Coronary artery (tissue), 2 donors: ENCODE measurements at regions not wholly inside any gene's neighbourhood (a gene's known extent, or its start where the extent isn't known, plus 50 kb on each side); places are given as distances from the start of the nearest gene placed in this dataset.

Experiments used
- DNase-seq: peaks from one replicate; pipeline ENCODE4 v3.0.0-alpha.2; 2017; ENCODE audit warnings: low spot score
- H3K27ac ChIP-seq, 2 donors: fragments of 200-600 bp; sonication (generic); one replicate each; pipeline ENCODE4 v1.5.1; 2016 to 2019
- H3K4me3 ChIP-seq: fragments of 200-600 bp; sonication (generic); 2 replicates; pipeline ENCODE4 v1.5.1; 2016; ENCODE audit warnings: mild to moderate bottlenecking, moderate library complexity
- CTCF ChIP-seq: fragments of 200-600 bp; sonication (generic); IDR thresholded peaks from one replicate; pipeline ENCODE4 v1.5.1; 2019; ENCODE audit warnings: antibody characterized with exemption

GRCh38 chr9:29209748-29210291, 1636.5 kb upstream of the C9orf72 start:
- Histone ChIP-seq H3K4me3 (no peak overlapping the region), H3K27ac (no peak overlapping the region)
- TF ChIP-seq CTCF: no peak
- DNase-seq: no peak

GRCh38 chr9:29211003-29211579, 1637.8 kb upstream of the C9orf72 start:
- H3K4me3 ChIP-seq: no peak overlapping the region
- no peak for TF ChIP-seq CTCF
- DNase-seq: no peak
- H3K27ac ChIP-seq: no peak overlapping the region

DNA sequence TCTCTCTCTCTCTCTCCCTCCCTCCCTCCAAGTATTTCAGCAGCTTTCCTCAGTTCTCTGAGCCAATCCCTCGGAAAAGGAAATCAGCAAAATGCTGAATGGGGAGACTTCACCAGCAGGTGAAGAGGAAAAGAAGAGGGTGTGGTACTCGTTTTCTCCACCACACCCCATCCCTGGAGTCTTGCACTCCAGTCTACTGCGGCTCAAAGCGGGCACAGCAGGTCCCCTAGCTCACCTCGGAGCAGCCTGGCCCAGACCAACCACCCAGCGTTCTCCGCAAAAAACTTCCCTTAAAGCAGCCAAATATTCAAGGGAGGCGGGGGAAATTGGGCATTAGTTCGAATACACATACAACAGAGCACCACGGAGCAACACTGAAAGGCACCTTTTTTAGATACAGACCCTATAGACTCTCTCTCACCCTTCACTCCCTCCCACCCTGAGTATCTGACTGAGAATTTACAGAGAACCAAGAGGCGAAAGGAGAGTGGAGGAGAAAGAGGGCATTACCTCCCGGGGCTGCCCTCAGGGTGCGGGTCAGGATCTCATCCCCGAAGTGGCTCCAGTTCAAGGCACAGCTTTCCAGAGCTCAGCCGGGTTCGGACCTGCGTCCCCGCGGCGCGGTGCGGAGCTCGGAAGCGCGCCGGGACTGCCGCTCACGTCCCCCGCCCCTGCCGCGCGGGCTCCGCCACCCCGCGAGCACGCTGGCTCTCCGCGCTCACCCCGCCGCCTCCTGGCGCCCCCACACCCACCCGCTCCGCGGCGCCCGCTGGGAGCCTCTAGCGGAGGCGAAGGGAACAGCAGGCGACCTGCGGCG, 1638.5 kb upstream of the C9orf72 start:
- Histone ChIP-seq H3K4me3 (peak overlapping the region; percentile 67), H3K27ac (no peak overlapping the region)
- no peak for DNase-seq
- no peak for TF ChIP-seq CTCF

- no peak for TF ChIP-seq CTCF
- no peak for DNase-seq
- Histone ChIP-seq H3K4me3 (peak overlapping the region; percentile 67), H3K27ac (no peak overlapping the region)
Measured at GRCh38 chr9:29212397-29213387, 1639.4 kb upstream of the C9orf72 start.

GRCh38 chr9:29213417-29214153, 1640.3 kb upstream of the C9orf72 start, which contains the start of gene LINGO2:
Gene LINGO2, minus strand, starts transcription at chr9:29213601.
- peak within 1 kb of the TSS; percentile 67 for H3K4me3 ChIP-seq
- DNase-seq: no peak
- no peak within 1 kb of the TSS for H3K27ac ChIP-seq
- TF ChIP-seq CTCF: no peak

DNA sequence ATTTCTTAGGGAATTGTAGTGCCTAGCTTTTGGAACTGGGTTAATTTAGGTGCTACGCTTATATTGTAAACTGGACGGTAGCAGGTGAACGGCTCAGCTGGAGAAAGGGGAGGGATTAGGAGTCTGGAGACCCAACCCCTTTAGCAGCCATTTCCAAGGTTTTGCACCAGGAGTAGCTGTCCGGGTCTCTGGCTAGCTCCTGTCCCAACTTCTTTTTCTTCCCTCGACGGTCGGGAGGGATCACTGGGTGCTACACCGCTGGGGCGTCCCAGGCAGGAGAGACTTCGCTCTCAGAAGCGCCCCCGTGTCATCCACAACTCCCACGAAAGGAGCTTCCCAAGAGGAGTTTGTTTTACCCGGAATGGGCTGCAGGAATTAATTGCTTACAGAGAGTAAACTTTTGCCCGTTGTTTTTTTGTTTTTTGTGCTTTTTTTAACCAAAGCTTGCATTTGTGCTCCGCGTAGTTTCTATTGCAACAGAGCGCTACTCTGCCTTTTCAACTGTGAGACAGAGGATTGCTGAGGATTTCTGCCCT, 1640.9 kb upstream of the C9orf72 start:
- TF ChIP-seq CTCF: no peak
- H3K27ac ChIP-seq: no peak overlapping the region
- H3K4me3 ChIP-seq: no peak overlapping the region
- DNase-seq: no peak
